ENCODE measurements at regions not wholly inside any gene's neighbourhood (a gene's known extent, or its start where the extent isn't known, plus 50 kb on each side); places are given as distances from the start of the nearest gene placed in this dataset.
"Not testable (repeated sequence)": the region's sequence is repeated elsewhere in the genome, so short reads cannot be mapped to it uniquely, and the experiment has no call there.

DNA sequence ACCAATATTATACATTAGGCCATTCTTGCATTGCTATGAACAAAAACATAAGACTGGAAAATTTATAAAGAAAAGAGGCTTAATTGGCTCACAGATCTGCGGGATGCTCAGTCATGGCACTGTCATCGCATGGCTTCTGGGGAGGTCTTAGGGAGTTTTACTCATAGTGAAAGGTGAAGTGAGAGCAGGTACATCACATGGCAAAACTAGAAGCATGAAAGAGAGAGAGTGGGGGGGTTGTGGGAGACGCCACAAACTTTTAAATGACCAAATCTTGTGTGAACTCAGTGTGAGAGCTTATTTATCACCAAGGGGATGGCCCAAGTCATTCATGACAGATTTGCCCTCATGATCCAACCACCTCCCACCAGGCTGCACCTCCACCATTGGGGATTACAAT is 398.3 kb upstream of the EDIL3 start:
- no peak overlapping the region for H3K4me3 ChIP-seq (ENCODE audit: low read depth, low read length)
- TF ChIP-seq, protein P1, sequence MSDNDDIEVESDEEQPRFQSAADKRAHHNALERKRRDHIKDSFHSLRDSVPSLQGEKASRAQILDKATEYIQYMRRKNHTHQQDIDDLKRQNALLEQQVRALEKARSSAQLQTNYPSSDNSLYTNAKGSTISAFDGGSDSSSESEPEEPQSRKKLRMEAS (IDR thresholded peaks at IDR 0.05; ENCODE audit: low read depth, low read length) = no peak
- no peak for TF ChIP-seq MYC (IDR thresholded peaks at IDR 0.05; ENCODE audit: low read depth, low read length)
- no peak for TF ChIP-seq POLR2A (IDR thresholded peaks at IDR 0.05; ENCODE audit: extremely low read depth, insufficient read length)
- no peak for DNase-seq (ENCODE audit: low read depth)

DNA sequence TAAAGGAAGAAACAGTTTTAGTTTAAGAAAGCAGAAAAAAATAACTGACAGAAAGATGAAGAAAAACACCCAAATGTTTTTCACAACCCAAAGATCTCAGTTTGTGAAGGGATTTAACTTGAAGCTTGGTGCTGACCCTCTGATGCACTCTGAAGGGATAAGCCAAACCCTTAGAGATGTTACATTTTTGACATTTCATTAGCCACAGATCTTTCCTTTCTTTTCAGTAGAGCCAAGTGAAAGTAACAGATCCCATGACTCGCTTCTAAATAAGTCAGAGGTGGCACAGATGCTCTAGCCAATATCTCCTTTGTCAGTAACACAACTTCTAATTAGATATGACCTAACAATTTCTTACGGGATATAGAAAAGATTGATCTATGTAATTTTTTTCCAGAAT is 394.5 kb upstream of the EDIL3 start:
- TF ChIP-seq, protein P1 (IDR thresholded peaks at IDR 0.05; ENCODE audit: low read depth, low read length) = no peak
- no peak for TF ChIP-seq POLR2A (IDR thresholded peaks at IDR 0.05; ENCODE audit: extremely low read depth, insufficient read length)
- TF ChIP-seq MYC (IDR thresholded peaks at IDR 0.05; ENCODE audit: low read depth, low read length) = no peak
- TF ChIP-seq, protein P2, sequence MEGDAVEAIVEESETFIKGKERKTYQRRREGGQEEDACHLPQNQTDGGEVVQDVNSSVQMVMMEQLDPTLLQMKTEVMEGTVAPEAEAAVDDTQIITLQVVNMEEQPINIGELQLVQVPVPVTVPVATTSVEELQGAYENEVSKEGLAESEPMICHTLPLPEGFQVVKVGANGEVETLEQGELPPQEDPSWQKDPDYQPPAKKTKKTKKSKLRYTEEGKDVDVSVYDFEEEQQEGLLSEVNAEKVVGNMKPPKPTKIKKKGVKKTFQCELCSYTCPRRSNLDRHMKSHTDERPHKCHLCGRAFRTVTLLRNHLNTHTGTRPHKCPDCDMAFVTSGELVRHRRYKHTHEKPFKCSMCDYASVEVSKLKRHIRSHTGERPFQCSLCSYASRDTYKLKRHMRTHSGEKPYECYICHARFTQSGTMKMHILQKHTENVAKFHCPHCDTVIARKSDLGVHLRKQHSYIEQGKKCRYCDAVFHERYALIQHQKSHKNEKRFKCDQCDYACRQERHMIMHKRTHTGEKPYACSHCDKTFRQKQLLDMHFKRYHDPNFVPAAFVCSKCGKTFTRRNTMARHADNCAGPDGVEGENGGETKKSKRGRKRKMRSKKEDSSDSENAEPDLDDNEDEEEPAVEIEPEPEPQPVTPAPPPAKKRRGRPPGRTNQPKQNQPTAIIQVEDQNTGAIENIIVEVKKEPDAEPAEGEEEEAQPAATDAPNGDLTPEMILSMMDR (IDR thresholded peaks at IDR 0.05; ENCODE audit: low read depth, low read length) = no peak
- DNase-seq (ENCODE audit: low read depth) = no peak
- H3K4me3 ChIP-seq (ENCODE audit: low read depth, low read length) = no peak overlapping the region

DNA sequence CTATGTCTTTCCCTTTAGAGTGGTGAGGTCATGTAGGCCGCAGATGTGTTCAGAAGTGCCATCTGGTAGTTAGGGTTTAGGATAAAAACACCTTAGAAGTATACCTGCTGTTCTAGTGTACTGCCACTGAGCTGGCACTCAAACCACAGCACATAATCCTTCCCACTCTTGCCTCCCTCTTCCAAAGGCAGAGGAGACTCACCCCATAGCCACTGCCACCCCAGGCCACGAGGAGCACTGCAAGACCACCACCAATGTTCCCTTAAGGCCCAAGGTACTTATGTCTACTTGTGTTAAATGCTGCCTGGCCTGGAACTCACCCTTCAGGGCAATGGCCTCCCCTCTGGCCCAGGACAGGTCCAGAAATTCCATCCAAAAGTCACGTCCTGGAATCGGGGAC is 379.5 kb upstream of the EDIL3 start:
- TF ChIP-seq, protein P2 (IDR thresholded peaks at IDR 0.05; ENCODE audit: low read depth, low read length) = no peak
- TF ChIP-seq MYC (IDR thresholded peaks at IDR 0.05; ENCODE audit: low read depth, low read length) (no peak), POLR2A (IDR thresholded peaks at IDR 0.05; ENCODE audit: extremely low read depth, insufficient read length) (no peak)
- TF ChIP-seq, protein P1 (IDR thresholded peaks at IDR 0.05; ENCODE audit: low read depth, low read length) = no peak
- H3K4me3 ChIP-seq (ENCODE audit: low read depth, low read length) = no peak overlapping the region
- no peak for DNase-seq (ENCODE audit: low read depth)

DNA sequence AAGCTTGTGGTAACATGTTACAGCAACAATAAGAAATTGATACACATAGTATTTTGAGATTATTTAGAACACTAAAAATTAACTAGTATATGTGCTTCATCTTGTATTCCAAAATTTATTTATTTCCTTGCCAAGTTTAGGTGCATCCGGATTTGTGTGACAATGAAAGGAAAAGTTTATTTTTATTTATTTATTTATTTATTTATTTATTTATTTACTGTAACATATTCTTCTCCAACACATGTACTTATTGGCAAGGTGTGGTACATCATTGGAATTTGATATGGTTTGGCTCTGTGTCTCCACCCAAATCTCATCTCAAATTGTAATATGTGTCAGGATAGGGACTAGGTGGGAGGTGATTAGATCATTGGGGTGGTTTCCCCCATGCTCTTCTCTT is 373.3 kb upstream of the EDIL3 start:
- H3K4me3 ChIP-seq (ENCODE audit: low read depth, low read length) = no peak overlapping the region
- no peak for DNase-seq (ENCODE audit: low read depth)
- TF ChIP-seq, protein P1 (IDR thresholded peaks at IDR 0.05; ENCODE audit: low read depth, low read length) = no peak
- no peak for TF ChIP-seq POLR2A (IDR thresholded peaks at IDR 0.05; ENCODE audit: extremely low read depth, insufficient read length)

DNA sequence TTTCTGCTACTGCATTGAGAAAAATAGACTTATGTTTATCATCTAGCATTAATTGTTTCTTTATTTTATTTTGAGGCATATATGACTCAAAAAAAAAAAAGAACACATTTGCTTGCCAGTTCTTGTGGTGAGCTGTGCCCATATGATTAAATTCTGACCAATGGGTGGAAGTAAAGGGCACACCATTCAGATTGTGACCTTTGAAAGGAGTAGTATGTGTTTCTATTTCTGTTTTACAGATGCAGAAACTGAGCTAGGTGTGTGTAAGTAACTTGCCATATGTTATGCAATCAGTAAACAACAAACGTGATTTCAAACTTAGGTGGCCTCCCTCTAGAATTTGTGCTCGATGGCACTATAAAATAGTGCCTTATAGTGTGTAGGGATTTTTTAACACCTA is 368.1 kb upstream of the EDIL3 start:
- DNase-seq (ENCODE audit: low read depth) = no peak
- TF ChIP-seq MYC (IDR thresholded peaks at IDR 0.05; ENCODE audit: low read depth, low read length) (no peak), POLR2A (IDR thresholded peaks at IDR 0.05; ENCODE audit: extremely low read depth, insufficient read length) (no peak)
- TF ChIP-seq, protein P1 (IDR thresholded peaks at IDR 0.05; ENCODE audit: low read depth, low read length) = no peak
- TF ChIP-seq, protein P2 (IDR thresholded peaks at IDR 0.05; ENCODE audit: low read depth, low read length) = no peak

DNA sequence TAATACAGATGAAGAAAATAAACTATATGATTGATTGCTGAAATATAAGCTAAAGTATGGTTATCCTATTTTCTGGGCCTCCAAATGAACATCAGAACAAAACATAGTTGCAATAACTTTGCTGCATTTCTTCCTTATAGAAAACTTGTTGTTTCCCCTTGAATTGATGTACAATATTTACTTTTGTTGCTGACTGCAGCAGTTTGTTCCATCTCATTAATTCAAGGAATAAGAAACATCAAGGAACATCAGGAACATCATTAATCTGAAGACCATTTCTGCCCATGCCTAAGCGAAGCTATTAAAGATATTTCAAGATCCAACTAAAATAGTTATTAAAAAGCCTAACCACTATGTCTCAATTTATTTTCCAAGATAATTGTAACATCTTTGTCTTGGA is 363.6 kb upstream of the EDIL3 start:
- no peak for DNase-seq (ENCODE audit: low read depth)
- TF ChIP-seq, protein P1 (IDR thresholded peaks at IDR 0.05; ENCODE audit: low read depth, low read length) = no peak
- TF ChIP-seq MYC (IDR thresholded peaks at IDR 0.05; ENCODE audit: low read depth, low read length) (no peak), POLR2A (IDR thresholded peaks at IDR 0.05; ENCODE audit: extremely low read depth, insufficient read length) (no peak)
- TF ChIP-seq, protein P2 (IDR thresholded peaks at IDR 0.05; ENCODE audit: low read depth, low read length) = no peak
- no peak overlapping the region for H3K4me3 ChIP-seq (ENCODE audit: low read depth, low read length)

More for the DNA sequence above, 368.1 kb upstream of the EDIL3 start:
- H3K4me3 ChIP-seq (ENCODE audit: low read depth, low read length) = no peak overlapping the region

DNA sequence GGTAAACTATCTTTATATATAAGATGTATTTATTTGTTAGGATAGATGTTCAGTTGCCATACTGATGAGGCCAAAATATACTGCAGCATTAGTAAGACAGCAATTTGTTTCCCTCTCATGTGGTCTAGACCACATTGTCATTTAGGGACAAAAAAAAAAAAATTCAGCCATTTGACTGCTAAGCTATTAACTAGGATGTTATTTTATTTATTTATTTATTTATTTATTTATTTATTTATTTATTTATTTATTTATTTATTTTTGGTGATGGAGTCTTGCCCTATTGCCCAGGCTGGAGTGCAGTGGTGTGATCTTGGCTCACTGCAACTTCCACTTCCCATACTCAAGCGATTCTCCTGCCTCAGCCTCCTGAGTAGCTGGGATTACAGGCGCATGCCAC is 361.6 kb upstream of the EDIL3 start:
- not testable (repeated sequence) for DNase-seq (ENCODE audit: low read depth); H3K4me3 ChIP-seq (ENCODE audit: low read depth, low read length)
